ENCODE measurements at regions not wholly inside any gene's neighbourhood (a gene's known extent, or its start where the extent isn't known, plus 50 kb on each side); places are given as distances from the start of the nearest gene placed in this dataset.

GRCh38 chr17:77755410-77755963 lies 203.0 kb upstream of the TNRC6C start:
- Histone ChIP-seq H3K4me3 (ENCODE audit: insufficient read depth, low read length) (no peak overlapping the region), H3K27ac (ENCODE audit: low read depth, low read length) (no peak overlapping the region), H3K4me1 (ENCODE audit: insufficient read depth, low read length) (no peaks in the 10 kb centered on the region), H3K4me2 (ENCODE audit: insufficient read depth, low read length) (no peak overlapping the region), H4K20me1 (ENCODE audit: insufficient read depth, low read length) (no peaks in the 10 kb centered on the region), H3K79me2 (ENCODE audit: insufficient read depth, low read length) (no peaks in the 10 kb centered on the region), H3K9me3 (ENCODE audit: low read depth, low read length) (peaks cover 3% of the 10 kb centered on the region), H3K27me3 (ENCODE audit: insufficient read depth, low read length) (peaks cover 4% of the 10 kb centered on the region), H2AFZ (ENCODE audit: low read length) (no peak overlapping the region), H3K36me3 (ENCODE audit: insufficient read depth, low read length) (no peaks in the 10 kb centered on the region)
- no peak for DNase-seq (ENCODE audit: insufficient read length, low spot score, missing footprints)
- no peak for TF ChIP-seq CTCF (IDR thresholded peaks at IDR 0.05; ENCODE audit: extremely low read depth, low read depth, low read length)

GRCh38 chr17:77756028-77756427 lies 202.5 kb upstream of the TNRC6C start:
- Histone ChIP-seq H2AFZ (ENCODE audit: low read length) (no peak overlapping the region), H3K36me3 (ENCODE audit: insufficient read depth, low read length) (no peaks in the 10 kb centered on the region), H3K4me1 (ENCODE audit: insufficient read depth, low read length) (no peaks in the 10 kb centered on the region), H3K4me3 (ENCODE audit: insufficient read depth, low read length) (no peak overlapping the region), H3K27ac (ENCODE audit: low read depth, low read length) (no peak overlapping the region), H3K79me2 (ENCODE audit: insufficient read depth, low read length) (no peaks in the 10 kb centered on the region), H3K9me3 (ENCODE audit: low read depth, low read length) (peaks cover 3% of the 10 kb centered on the region), H3K4me2 (ENCODE audit: insufficient read depth, low read length) (no peak overlapping the region), H3K27me3 (ENCODE audit: insufficient read depth, low read length) (no peaks in the 10 kb centered on the region), H4K20me1 (ENCODE audit: insufficient read depth, low read length) (no peaks in the 10 kb centered on the region)
- DNase-seq (ENCODE audit: insufficient read length, low spot score, missing footprints): no peak
- no peak for TF ChIP-seq CTCF (IDR thresholded peaks at IDR 0.05; ENCODE audit: extremely low read depth, low read depth, low read length)

- no peak overlapping the region for H3K4me2 ChIP-seq (ENCODE audit: insufficient read depth, low read length)
- no peaks in the 10 kb centered on the region for H3K27me3 ChIP-seq (ENCODE audit: insufficient read depth, low read length)
- H3K79me2 ChIP-seq (ENCODE audit: insufficient read depth, low read length): no peaks in the 10 kb centered on the region
- no peak overlapping the region for H2AFZ ChIP-seq (ENCODE audit: low read length)
- H3K4me1 ChIP-seq (ENCODE audit: insufficient read depth, low read length): no peaks in the 10 kb centered on the region
- TF ChIP-seq CTCF (IDR thresholded peaks at IDR 0.05; ENCODE audit: extremely low read depth, low read depth, low read length): no peak
- DNase-seq (ENCODE audit: insufficient read length, low spot score, missing footprints): no peak
- H3K4me3 ChIP-seq (ENCODE audit: insufficient read depth, low read length): no peak overlapping the region
- no peaks in the 10 kb centered on the region for H3K36me3 ChIP-seq (ENCODE audit: insufficient read depth, low read length)
- peaks cover 3% of the 10 kb centered on the region for H3K9me3 ChIP-seq (ENCODE audit: low read depth, low read length)
- no peaks in the 10 kb centered on the region for H4K20me1 ChIP-seq (ENCODE audit: insufficient read depth, low read length)
- no peak overlapping the region for H3K27ac ChIP-seq (ENCODE audit: low read depth, low read length)
These were observed 201.5 kb upstream of the TNRC6C start for GRCh38 chr17:77756846-77757560.

- TF ChIP-seq CTCF (IDR thresholded peaks at IDR 0.05; ENCODE audit: extremely low read depth, low read depth, low read length): no peak
- H3K4me2 ChIP-seq (ENCODE audit: insufficient read depth, low read length): no peak overlapping the region
These were observed 201.0 kb upstream of the TNRC6C start for GRCh38 chr17:77757561-77757898.

More at GRCh38 chr17:77757561-77757898, 201.0 kb upstream of the TNRC6C start:
- peaks cover 3% of the 10 kb centered on the region for H3K9me3 ChIP-seq (ENCODE audit: low read depth, low read length)
- no peak for DNase-seq (ENCODE audit: insufficient read length, low spot score, missing footprints)
- H3K4me1 ChIP-seq (ENCODE audit: insufficient read depth, low read length): no peaks in the 10 kb centered on the region
- H3K36me3 ChIP-seq (ENCODE audit: insufficient read depth, low read length): no peaks in the 10 kb centered on the region
- H3K79me2 ChIP-seq (ENCODE audit: insufficient read depth, low read length): no peaks in the 10 kb centered on the region
- H2AFZ ChIP-seq (ENCODE audit: low read length): no peak overlapping the region
- H3K27ac ChIP-seq (ENCODE audit: low read depth, low read length): no peak overlapping the region
- H3K4me3 ChIP-seq (ENCODE audit: insufficient read depth, low read length): no peak overlapping the region
- H4K20me1 ChIP-seq (ENCODE audit: insufficient read depth, low read length): no peaks in the 10 kb centered on the region
- no peaks in the 10 kb centered on the region for H3K27me3 ChIP-seq (ENCODE audit: insufficient read depth, low read length)
